K562 (cell line): ENCODE measurements at regions not wholly inside any gene's neighbourhood (a gene's known extent, or its start where the extent isn't known, plus 50 kb on each side); places are given as distances from the start of the nearest gene placed in this dataset.
"Not testable (repeated sequence)": the region's sequence is repeated elsewhere in the genome, so short reads cannot be mapped to it uniquely, and the experiment has no call there.

Experiments
- ATAC-seq: fragments of 200-7000 bp; cut with Tn5 transposase; 3 replicates; pipeline ENCODE4 v1.9.1; 2020; ENCODE audit warnings: moderate library complexity
- BruUV-seq: library from RNA; stranded (reverse); fragments of 400-500 nt; replicated peaks from 2 replicates; lab custom pipeline; 2021; lab: Mats Ljungman, UMichigan
- CTCF ChIA-PET: fragments of 300-600 bp; formaldehyde crosslinking; extraction: SDS; loops from one replicate; lab custom pipeline; 2021; ENCODE audit warnings: low intra/inter-chr PET ratio; lab: Yijun Ruan, JAX
- POLR2A ChIA-PET: fragments of 300-600, 350-650 bp; sonication (Branson Sonifier 250); formaldehyde crosslinking; extraction: SDS; loops from one replicate; lab custom pipeline; 2021; ENCODE audit warnings: antibody characterized with exemption, inconsistent platforms; lab: Yijun Ruan, JAX
- DNase-seq, 4 experiments: peaks; one replicate each; pipeline versions ENCODE4 v3.0.0 to v3.0.0-alpha.2; 2011 to 2018; ENCODE audit warnings: low spot score in 3 of 4, mixed read lengths in 3 of 4; ENCODE audit errors: extremely low read depth in 1 of 4
- FAIRE-seq: peaks from 2 replicates; lab custom pipeline; 2011; peaks lifted over from hg19 to GRCh38; lab: Jason Lieb, UNC
- H2AFZ ChIP-seq: 2 replicates; pipeline ENCODE4 v1.6.0; 2011; ENCODE audit warnings: low read depth, low read length, control low read depth, inconsistent platforms
- H3K27ac ChIP-seq: fragments of 200-600 bp; 3 replicates; pipeline ENCODE4 v1.8.0; 2011; ENCODE audit warnings: low read depth, mild to moderate bottlenecking, control low read depth, inconsistent platforms, low read length, moderate library complexity, mixed read lengths; ENCODE audit errors: extremely low read depth
- H3K27me3 ChIP-seq, 2 experiments: fragments of 300-600 bp in 1 of 2; 2 replicates in 1 of 2; 3 replicates in 1 of 2; pipeline versions ENCODE4 v1.6.0 to v1.8.0; 2011; ENCODE audit warnings: inconsistent platforms in 2 of 2, low read length in 2 of 2, mild to moderate bottlenecking in 1 of 2, mixed read lengths in 1 of 2, moderate library complexity in 1 of 2; ENCODE audit not compliant: control insufficient read depth in 2 of 2, insufficient read depth in 2 of 2
- H3K36me3 ChIP-seq: fragments of 300-600 bp; 3 replicates; pipeline ENCODE4 v1.8.0; 2011; ENCODE audit warnings: mild to moderate bottlenecking, low read length, inconsistent platforms; ENCODE audit not compliant: control insufficient read depth, insufficient read depth
- H3K4me1 ChIP-seq, 2 experiments: fragments of 200-600 bp in 1 of 2; replicated peaks in 1 of 2; 2 replicates in 1 of 2; 3 replicates in 1 of 2; pipeline versions ENCODE4 v1.5.1 to v1.8.0; 2011; ENCODE audit warnings: inconsistent platforms in 2 of 2, low read length in 2 of 2, mild to moderate bottlenecking in 1 of 2, mixed read lengths in 1 of 2, moderate library complexity in 1 of 2; ENCODE audit not compliant: control insufficient read depth in 2 of 2, insufficient read depth in 2 of 2
- H3K4me2 ChIP-seq: 2 replicates; pipeline ENCODE4 v1.6.1; 2011; ENCODE audit warnings: low read length, control low read depth, inconsistent platforms, mixed read lengths; ENCODE audit not compliant: insufficient read depth
- H3K4me3 ChIP-seq: fragments of 200-600 bp; sonication (generic), shearing (Covaris generic); 2 replicates; pipeline ENCODE4 v1.5.1; 2016; ENCODE audit warnings: control low read depth, inconsistent platforms
- H3K79me2 ChIP-seq: fragments of 200-600 bp; 3 replicates; pipeline ENCODE4 v1.8.0; 2011; ENCODE audit warnings: low read length, inconsistent platforms; ENCODE audit not compliant: control insufficient read depth, insufficient read depth
- H3K9ac ChIP-seq, 2 experiments: 2 replicates each; pipeline versions ENCODE4 v1.6.0 to v1.6.1; 2011; ENCODE audit warnings: low read depth in 2 of 2, low read length in 2 of 2, control low read depth in 1 of 2, inconsistent platforms in 1 of 2, mild to moderate bottlenecking in 1 of 2, mixed read lengths in 1 of 2; ENCODE audit not compliant: insufficient read depth in 1 of 2
- H3K9me1 ChIP-seq: one replicate; pipeline ENCODE4 v1.6.0; 2011; ENCODE audit warnings: inconsistent platforms, mild to moderate bottlenecking, low read length, moderate library complexity; ENCODE audit not compliant: control insufficient read depth, insufficient read depth
- H3K9me3 ChIP-seq: replicated peaks from 2 replicates; pipeline ENCODE4 v1.5.1; 2011; ENCODE audit warnings: low read depth, low read length, inconsistent platforms; ENCODE audit not compliant: control insufficient read depth, insufficient read depth
- H4K20me1 ChIP-seq: replicated peaks from 2 replicates; pipeline ENCODE4 v1.6.1; 2011; ENCODE audit warnings: low read length, inconsistent platforms, mixed read lengths; ENCODE audit not compliant: control insufficient read depth, insufficient read depth
- WGBS: fragments of 100-300 bp; shearing (Covaris generic); methylation state at CpG from one replicate; pipeline ENCODE4 v1.1.6; 2016; ENCODE audit warnings: low coverage, mixed read lengths; ENCODE audit not compliant: insufficient coverage; ENCODE audit errors: missing lambda C conversion rate; 5-methylcytosine and 5-hydroxymethylcytosine counted together
- in situ Hi-C: fragments of 300-500 bp; cut with MboI; formaldehyde crosslinking; loops from 4 replicates; pipeline ENCODE4 v1.15.0; 2018; ENCODE audit warnings: inconsistent platforms, mixed read lengths
- intact Hi-C: fragments of 100-400 bp; cut with micrococcal nuclease; formaldehyde crosslinking; loops from 2 replicates; pipeline ENCODE4 v1.14.2; 2022

DNA sequence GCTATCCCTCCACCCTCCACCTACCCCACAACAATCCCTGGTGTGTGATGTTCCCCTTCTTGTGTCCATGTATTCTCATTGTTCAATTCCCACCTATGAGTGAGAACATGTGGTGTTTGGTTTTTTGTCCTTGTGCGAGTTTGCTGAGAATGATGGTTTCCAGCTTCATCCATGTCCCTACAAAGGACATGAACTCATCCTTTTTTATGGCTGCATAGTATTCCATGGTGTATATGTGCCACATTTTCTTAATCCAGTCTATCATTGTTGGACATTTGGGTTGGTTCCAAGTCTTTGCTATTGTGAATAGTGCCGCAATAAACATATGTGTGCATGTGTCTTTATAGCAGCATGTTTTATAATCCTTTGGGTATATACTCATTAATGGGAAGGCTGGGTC, 1117.6 kb downstream of the DNAJB9 start:
- H3K4me3 ChIP-seq, intact Hi-C loops, H3K79me2 ChIP-seq, H3K9me1 ChIP-seq, H2AFZ ChIP-seq, FAIRE-seq, ATAC-seq, H3K9ac ChIP-seq, H4K20me1 ChIP-seq, DNase-seq, H3K27ac ChIP-seq, in situ Hi-C loops, BruUV-seq, H3K36me3 ChIP-seq, CTCF ChIA-PET, H3K4me1 ChIP-seq, H3K4me2 ChIP-seq, POLR2A ChIA-PET, H3K9me3 ChIP-seq, H3K27me3 ChIP-seq: not testable (repeated sequence)
- 0% methylated on average over 2 of the region's 2 CpGs for WGBS

DNA sequence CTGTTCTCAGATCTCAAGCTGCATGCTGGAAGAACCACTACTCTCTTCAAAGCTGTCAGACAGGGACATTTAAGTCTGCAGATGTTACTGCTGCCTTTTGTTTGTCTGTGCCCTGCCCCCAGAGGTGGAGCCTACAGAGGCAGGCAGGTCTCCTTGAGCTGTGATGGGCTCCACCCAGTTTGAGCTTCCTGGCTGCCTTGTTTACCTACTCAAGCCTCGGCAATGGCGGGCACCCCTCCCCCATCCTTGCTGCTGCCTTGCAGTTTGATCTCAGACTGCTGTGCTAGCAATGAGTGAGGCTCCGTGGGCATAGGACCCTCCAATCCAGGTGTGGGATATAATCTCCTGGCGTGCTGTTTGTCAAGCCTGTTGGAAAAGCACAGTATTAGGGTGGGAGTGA, 1122.9 kb downstream of the DNAJB9 start:
- intact Hi-C loops, H3K4me2 ChIP-seq, H3K36me3 ChIP-seq, BruUV-seq, POLR2A ChIA-PET, DNase-seq, H3K79me2 ChIP-seq, H3K4me1 ChIP-seq, FAIRE-seq, in situ Hi-C loops, H3K27ac ChIP-seq, CTCF ChIA-PET, H3K9me3 ChIP-seq, H4K20me1 ChIP-seq, H3K27me3 ChIP-seq, H3K4me3 ChIP-seq, H3K9me1 ChIP-seq, H3K9ac ChIP-seq, H2AFZ ChIP-seq, ATAC-seq: not testable (repeated sequence)
- WGBS, result 0% methylated on average over 4 of the region's 4 CpGs
